HEK293T (cell line): ENCODE measurements at regions not wholly inside any gene's neighbourhood (a gene's known extent, or its start where the extent isn't known, plus 50 kb on each side); places are given as distances from the start of the nearest gene placed in this dataset.

Experiments used
- ARNT ChIP-seq: fragments of 450-650 bp; IDR thresholded peaks from 2 replicates; pipeline ENCODE4 v1.6.1; 2017; ENCODE audit warnings: mild to moderate bottlenecking
- CTBP1 ChIP-seq: fragments of 450-650 bp; IDR thresholded peaks from 2 replicates; pipeline ENCODE4 v1.6.1; 2016; ENCODE audit warnings: borderline replicate concordance
- ELF4 ChIP-seq: fragments of 450-650 bp; IDR thresholded peaks from 2 replicates; pipeline ENCODE4 v1.6.1; 2017; ENCODE audit warnings: antibody characterized with exemption
- FOXA1 ChIP-seq: fragments of 450-650 bp; IDR thresholded peaks from 2 replicates; pipeline ENCODE4 v1.6.1; 2016; ENCODE audit warnings: mild to moderate bottlenecking
- FOXK2 ChIP-seq: fragments of 450-650 bp; IDR thresholded peaks from 2 replicates; pipeline ENCODE4 v1.6.1; 2016; ENCODE audit warnings: mild to moderate bottlenecking
- HDGF ChIP-seq: fragments of 450-650 bp; IDR thresholded peaks from 2 replicates; pipeline ENCODE4 v1.6.1; 2017; ENCODE audit warnings: antibody characterized with exemption, borderline replicate concordance
- NFRKB ChIP-seq: fragments of 450-650 bp; IDR thresholded peaks from 2 replicates; pipeline ENCODE4 v1.6.1; 2016; ENCODE audit warnings: mild to moderate bottlenecking, moderate library complexity
- PKNOX1 ChIP-seq: fragments of 450-650 bp; IDR thresholded peaks from 2 replicates; pipeline ENCODE4 v1.6.1; 2016
- SP1 ChIP-seq: fragments of 450-650 bp; IDR thresholded peaks from 2 replicates; pipeline ENCODE4 v1.6.1; 2017
- SUZ12 ChIP-seq: fragments of 450-650 bp; IDR thresholded peaks from 2 replicates; pipeline ENCODE4 v1.6.1; 2016; ENCODE audit warnings: mild to moderate bottlenecking
- ZNF384 ChIP-seq: fragments of 450-650 bp; IDR thresholded peaks from 2 replicates; pipeline ENCODE4 v1.6.1; 2016

GRCh38 chr9:90090997-90091396, 486.2 kb downstream of the GADD45G start:
- no peak for TF ChIP-seq HDGF
- TF ChIP-seq FOXK2, result no peak
- TF ChIP-seq ELF4, result no peak
- TF ChIP-seq SP1, result no peak
- no peak for TF ChIP-seq SUZ12
- TF ChIP-seq NFRKB, result no peak
- no peak for TF ChIP-seq PKNOX1
- TF ChIP-seq CTBP1, result no peak
- no peak for TF ChIP-seq ZNF384
- no peak for TF ChIP-seq ARNT
- TF ChIP-seq FOXA1, result no peak
